SK-N-MC (cell line): ENCODE measurements at regions not wholly inside any gene's neighbourhood (a gene's known extent, or its start where the extent isn't known, plus 50 kb on each side); places are given as distances from the start of the nearest gene placed in this dataset.

Experiments
- EZH2 ChIP-seq: fragments of 200-600 bp; sonication (generic); IDR thresholded peaks from one replicate; pipeline ENCODE4 v1.6.1; 2017; ENCODE audit warnings: antibody characterized with exemption
- POLR2AphosphoS5 ChIP-seq: IDR thresholded peaks from 2 replicates; pipeline ENCODE4 v1.6.1; 2012; ENCODE audit warnings: mild to moderate bottlenecking, low read depth, low read length, borderline replicate concordance

- no peak for TF ChIP-seq EZH2
- TF ChIP-seq POLR2AphosphoS5: no peak
Measured at GRCh38 chr5:8321272-8321671, 452.3 kb downstream of the MTRR start.
